Glomerular endothelial cell (primary cell): ENCODE measurements at regions not wholly inside any gene's neighbourhood (a gene's known extent, or its start where the extent isn't known, plus 50 kb on each side); places are given as distances from the start of the nearest gene placed in this dataset.
A peak's percentile ranks its signal among the peaks of the same experiment; 100 is the strongest.
"Not testable (repeated sequence)": the region's sequence is repeated elsewhere in the genome, so short reads cannot be mapped to it uniquely, and the experiment has no call there.

Source experiments
- DNase-seq: peaks from one replicate; pipeline ENCODE4 v3.0.0-alpha.2; 2011; ENCODE audit warnings: low read depth, low spot score; ENCODE audit errors: extremely low read depth

DNA sequence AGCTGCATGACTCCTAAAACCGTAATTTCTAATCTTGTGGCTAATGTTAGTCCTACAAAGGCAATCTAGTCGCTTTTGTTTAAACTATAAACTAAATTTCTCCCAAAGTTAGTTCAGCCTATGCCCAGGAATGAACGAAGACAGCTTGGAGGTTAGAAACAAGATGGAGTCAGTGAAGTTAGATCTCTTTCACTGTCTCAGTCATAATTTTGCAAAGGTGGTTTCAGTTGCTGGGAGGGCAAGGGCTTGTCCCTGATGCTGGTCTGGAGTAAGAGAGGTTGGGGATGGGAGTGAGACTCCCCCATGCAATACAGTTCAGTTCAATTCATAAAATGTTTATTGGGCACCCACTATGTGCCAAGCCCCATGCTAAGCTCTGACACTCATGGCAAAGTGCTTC, 362.1 kb downstream of the TYW1 start:
- not testable (repeated sequence) for DNase-seq

DNA sequence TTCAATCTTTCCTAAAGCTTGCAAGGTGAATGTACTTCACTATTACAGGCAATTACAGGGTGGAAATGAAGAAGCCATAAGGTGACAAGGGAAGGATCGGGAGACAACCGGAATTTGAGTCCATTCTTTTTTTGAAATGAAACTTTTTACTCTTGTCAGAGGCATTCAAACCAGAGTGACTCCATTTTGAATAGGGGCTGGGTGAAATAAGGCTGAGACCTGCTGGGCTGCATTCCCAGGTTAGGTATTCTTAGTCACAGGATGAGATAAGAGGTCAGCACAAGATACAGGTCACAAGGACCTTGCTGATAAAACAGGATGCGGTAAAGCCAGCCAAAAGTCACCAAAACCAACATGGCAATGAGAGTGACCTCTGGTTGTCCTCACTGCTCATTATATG, 363.3 kb downstream of the TYW1 start:
- no peak for DNase-seq

DNA sequence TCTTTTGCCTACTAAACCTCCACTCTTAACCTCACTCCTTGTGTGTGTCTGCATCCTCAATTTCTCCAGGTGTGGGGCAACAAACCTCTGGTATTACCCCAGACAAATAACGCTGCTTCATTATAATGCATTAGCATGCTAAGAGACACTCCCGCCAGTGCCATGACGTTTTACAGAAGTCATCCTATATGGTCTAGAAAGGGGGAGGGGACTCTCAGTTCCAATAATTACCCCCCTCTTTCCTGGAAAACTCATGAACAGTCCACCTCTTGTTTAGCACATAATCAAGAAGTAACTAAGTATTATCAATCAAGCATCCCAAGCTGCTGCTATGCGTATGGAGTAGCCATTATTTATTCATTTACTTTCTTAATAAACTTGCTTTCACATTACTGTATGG, 364.5 kb downstream of the TYW1 start:
- DNase-seq: no peak

DNA sequence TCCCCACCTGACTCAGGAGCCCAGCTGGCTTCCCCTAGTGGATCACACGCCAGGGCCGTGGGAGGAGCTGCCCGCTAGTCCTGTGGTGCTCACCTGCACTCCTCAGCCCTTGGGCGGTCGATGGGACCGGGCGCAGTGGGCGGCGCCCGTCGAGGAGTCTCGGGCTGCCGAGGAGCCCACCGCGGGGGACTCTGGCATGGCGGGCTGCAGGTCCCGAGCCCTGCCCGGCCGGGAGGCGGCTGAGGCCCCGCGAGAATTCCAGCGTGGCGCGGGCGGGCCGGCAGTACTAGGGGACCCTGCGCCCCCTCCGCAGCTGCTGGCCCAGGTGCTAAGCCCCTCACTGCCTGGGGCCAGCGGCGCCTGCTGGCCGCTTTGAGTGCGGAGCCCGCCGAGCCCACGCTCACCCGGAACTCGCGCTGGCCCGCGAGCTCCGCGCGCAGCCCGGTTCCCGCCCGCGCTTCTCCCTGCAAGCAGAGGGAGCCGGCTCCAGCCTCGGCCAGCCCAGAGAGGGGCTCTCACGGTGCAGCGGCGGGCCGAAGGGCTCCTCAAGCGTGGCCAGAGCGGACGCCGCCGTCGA, 367.9 kb downstream of the TYW1 start:
- no peak for DNase-seq

DNA sequence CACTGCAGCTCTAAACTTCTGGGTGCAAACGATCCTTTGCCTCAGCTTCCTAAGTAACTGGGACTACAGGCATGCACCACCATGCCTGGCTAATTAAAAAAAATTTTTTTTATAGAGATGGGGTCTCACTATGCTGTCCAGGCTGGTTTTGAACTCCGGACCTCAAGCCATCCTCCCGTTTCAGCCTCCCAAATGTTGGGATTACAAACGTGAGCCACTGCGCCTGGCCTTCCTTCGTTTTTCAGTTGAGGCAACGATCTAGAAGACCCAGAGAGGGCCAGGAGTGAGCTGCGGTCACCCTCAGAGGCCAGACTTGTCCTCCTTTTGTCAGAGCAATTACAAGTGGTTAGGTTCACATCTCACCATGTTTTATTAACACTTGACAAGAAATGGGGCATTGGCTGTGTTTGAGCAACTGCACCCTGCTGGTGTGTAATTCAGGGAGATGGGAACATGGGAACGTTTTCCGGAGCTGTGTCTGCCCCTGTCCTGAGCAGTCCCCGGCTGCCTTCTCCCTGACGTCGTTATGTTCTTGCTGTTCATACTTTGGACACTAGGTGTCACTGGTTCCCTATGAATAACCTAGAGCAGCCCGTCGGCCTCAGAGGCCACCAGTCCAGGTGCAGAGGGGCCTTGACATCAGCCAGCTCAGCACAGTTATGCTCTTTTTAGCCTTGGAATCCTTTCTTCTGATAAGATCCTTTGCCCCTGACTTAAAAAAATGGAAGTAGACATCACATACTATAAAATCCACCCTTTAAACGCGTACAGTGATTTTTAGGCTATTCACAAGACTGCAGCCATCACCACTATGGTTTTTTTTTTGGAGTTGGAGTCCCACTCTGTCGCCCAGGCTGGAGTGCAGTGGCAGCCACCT, 375.0 kb downstream of the TYW1 start:
- peak; percentile 41 for DNase-seq

DNA sequence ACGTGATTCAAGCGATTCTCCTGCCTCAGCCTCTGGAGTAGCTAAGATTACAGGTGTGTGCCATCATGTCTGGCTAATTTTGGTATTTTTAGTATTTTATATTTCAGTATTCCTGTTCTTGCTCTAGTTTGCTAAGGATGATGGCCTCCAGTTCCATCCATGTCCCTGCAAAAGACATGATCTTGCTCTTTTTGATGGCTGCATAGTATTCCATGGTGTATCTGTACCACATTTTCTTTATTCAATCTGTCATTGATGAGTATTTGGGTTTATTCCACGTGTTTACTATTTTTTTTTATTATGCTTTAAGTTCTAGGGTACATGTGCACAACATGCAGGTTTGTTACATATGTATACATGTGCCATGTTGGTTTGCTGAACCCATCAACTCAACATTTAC, 376.8 kb downstream of the TYW1 start:
- not testable (repeated sequence) for DNase-seq

DNA sequence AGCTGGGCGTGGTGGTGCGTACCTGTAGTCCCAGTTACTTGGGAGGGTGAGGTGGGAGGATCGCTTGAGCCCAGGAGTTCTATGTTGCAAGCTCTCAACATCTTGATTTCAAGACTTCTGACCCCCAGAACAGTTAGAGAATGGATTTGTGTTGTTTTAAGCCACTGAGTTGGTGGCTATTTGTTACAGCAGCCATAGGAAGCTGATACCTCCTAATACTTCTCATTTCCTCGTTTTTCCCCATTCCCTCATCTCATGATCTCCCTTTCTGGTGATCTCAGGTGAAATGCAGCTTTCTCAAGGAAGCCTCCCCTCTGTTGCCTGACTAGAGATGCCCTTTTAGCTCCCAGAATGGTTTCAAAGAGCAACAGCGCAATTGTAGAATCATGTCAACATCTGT, 378.8 kb downstream of the TYW1 start:
- no peak for DNase-seq

DNA sequence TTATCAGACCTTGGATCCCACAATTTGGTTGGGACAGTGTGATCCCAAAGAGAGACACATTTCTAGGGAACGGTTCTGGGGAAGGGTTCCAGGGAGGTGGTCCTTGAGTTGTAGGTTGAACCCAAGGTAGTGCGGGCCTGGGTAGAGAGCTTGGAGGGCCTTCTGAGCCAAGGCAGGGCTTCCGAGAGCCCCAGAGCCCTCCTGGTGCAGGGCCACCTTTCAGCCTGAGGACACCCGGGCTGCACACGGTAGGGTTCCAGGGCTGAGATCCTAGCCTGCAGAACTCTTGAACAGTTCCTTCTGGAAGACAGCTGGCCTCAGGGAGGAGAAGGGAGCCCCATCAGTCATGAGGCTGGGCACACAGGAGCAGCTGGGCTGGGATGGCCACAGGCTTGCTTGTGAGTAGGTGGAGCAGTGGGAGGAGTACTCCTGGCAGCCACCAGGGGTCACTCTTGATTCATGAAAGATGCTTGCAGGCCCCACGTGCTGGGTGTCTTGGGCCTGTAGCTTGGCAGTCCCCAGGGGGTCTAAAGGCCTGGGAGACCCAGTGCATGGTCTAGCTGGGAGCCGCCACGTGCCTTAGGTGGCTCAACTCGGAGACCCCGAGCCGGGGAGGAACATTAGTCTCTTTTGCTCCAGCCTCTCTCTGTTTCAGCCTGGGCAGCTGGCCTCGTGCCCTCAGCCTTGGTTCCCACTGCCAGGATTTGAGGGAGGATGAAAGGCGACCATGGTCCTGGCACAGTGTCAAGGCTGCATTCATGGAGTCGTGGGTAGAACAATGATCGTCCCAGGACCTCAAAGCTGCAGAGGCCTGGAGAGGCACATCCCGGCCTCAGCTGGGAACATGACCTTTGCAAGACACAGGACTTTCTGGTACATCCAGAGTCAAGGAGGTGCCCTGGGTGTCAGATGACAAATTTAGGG, 381.6 kb downstream of the TYW1 start:
- peak; percentile 10 for DNase-seq

DNA sequence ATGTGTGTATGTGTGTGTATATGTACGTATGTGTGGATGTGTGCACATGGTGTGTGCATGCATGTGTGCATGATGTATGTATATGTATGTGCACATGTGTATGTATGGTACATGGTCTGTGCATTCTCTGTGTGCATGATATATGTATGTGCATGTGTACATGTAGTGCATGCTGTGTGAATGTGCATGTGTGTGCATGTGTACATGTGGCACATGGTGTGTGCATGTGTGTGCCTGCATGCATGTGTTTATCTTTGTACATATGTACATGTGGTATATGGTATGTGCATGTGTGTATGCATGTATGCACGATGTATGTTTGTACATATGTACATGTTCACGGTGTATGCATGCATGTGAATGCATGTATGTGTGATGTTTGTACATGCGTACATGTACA, 383.7 kb downstream of the TYW1 start:
- DNase-seq: no peak

DNA sequence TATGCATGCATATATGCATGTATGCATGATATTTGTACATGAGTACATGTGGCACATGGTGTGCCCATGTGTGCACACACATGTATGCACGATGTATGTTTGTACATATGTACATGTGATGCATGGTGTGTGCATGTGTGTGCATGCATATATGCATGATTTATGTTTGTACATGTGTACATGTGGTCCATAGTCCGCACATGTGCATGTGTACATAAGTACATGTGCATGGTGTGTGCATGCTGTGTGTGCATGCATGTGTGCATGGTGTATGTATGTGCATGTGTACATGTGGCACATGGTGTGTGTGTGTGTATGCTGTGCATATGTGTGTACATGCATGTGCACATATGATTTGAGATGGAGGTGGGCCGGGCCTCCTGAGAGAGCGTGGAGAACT, 384.2 kb downstream of the TYW1 start:
- no peak for DNase-seq

DNA sequence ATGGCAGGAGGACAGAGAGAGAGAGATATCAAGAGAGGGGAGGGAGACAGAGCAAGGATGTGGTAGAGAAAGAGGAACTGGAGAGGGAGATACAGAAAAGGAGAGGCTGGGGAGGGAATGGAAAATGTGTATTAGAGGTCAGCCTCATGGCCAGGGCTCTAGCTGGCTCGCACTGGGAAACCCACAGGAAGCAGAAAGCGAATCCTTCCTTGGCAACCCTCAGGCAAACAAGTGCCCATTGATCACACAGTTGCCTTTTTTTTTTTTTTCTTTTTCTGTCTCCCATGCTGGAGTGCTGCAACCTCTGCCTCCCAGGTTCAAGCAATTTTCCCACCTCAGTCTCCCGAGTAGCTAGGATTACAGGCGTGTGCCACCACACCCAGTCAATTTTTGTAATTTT, 391.2 kb downstream of the TYW1 start:
- no peak for DNase-seq

DNA sequence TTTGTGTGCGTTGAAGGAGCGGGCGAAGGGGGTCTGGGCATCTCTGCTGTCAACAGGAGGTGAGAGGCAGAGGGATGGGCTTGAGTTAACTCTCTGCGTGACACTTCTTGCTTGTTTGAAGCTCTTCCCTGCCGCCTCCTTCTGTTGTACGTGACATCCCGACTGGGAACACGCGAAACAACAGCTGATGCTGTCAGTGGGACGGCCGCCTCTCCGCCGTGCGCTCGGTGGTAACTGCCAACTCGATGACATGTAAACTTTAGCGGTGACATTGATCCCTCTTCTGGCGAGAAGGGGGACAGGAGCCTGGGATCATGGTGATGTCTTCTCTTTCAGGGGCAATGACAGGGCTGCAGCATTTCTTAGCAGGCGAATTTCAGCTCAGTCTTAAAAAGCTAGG, 394.5 kb downstream of the TYW1 start:
- no peak for DNase-seq

DNA sequence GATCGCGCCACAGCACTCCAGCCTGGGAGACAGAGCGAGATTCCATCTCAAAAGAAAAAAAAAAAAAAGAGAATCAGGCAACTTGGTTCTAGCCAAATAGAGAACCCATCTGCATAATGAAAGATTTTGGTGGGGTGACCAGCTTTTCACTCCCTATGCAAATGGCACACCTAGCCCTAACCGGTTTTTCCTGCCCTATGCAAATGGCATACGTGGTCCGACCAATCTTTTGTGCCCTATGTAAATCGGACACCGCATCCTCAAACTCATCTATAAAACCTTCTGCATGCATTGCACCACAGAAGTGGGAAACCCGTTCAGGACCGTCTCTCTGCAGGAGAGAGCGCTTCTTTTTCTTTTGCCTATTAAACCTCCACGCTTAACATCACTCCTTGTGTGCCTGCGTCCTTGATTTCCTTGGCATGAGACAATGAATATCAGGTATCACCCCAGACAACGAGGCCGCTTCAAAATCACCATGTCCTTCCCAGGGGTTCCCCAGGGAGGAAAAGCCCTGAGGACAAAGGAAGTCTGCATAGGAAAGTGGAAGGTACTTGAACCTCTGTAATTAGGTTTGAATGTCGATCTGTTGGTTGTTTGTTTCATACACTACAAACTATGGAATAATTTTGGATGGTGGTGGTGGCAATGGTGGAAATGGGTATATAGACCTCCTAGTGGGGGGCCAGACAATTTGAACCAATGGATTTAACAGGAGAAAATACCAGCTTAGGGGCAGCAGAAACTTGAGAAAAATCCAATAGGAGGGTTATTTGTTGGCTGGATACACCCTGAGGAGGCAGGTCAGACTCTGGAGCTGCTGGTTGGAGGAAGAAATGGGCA, 396.2 kb downstream of the TYW1 start:
- no peak for DNase-seq

DNA sequence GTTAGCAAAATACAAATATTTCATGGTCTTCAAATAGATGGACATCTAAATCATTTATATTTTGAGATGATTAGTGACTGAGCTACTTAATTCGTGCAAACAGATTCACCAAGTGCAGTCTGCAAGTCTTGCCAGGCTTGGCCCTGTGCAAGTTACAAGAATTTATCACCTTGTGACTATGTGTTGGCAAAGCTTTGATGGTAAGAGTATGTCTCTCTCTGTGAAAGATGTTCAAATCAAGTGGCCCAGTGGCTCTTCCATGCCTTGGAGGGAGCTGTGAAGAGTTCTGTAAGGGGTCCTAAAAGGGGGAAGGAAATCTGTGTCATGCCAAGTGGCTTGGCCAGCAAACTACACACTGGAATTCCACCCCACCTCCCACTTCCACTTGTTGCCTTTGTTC, 397.3 kb downstream of the TYW1 start:
- no peak for DNase-seq

DNA sequence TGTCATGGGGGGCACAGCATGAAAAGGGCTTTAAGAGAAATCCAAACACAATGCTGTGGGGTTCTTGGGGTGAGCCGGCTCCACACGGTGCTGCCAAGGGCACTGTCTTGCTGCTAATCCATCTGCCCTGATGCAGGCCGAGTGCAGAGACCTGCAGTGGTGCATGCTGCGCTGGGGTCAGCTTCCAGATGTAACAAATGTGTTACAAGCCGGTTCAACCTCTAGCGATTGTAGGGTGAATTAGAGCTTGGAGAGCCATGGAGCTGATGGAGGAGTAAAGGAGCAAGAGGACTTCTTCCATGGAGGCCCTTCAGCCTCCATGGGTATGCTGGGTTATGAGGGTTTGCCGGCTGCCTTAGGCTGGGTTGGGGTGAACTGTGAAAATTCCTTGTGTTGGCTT, 402.3 kb downstream of the TYW1 start:
- DNase-seq: no peak

DNA sequence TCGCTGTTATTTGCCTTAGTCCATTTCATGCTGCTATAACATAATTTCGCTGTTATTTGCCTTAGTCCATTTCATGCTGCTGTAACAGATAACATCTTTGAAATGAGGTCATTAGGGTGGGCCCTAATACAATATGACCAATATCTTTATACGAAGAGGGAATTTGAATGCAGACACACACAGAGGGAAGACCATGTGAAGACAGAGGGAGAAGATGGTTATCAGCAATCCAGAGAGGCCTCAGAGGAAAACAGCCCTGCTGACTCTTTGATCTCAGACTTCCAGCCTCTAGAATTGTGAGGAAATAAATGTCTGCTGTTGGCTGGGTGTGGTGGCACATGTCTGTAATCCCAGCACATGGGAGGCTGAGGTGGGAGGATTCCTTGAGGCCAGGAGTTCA, 404.9 kb downstream of the TYW1 start:
- DNase-seq: no peak

DNA sequence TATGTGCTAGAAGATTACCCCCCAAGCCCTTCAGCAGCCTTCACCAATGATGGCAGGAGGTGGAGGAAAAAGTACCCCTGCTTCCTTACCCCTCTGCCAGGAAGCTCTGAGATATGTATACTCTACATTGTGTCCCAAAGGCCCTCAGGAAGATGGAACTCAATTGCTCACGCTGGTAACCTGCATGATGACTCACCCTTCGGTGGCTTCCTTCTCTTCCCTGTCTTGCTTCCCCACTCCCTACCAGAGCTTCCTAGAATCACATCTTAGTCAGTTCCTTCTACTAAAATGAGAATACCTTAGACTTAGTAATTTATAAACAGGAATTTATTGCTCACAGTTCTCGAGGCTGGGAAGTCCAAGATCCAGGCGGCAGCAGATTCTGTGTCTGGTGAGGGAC, 405.6 kb downstream of the TYW1 start:
- DNase-seq: no peak

DNA sequence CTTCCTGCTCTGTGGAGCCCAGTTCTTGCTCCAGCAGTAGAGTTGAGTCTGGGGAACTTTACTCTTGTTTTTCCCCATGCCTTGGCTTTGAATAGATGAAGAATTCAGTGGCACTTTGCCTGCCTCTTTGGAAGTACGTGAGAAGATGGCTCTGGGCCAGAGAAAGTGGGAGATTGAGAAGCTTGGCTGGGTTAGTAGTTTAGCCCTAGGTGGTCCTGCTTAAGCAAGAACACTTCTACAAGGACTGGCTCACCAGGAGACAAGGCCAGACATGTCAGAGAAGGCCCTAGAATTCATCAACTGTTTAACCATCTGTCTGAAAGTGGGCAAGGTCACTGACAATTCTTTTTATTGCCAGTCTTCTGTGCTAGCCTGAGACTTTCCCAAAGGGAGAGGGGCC, 410.3 kb downstream of the TYW1 start:
- DNase-seq: no peak

DNA sequence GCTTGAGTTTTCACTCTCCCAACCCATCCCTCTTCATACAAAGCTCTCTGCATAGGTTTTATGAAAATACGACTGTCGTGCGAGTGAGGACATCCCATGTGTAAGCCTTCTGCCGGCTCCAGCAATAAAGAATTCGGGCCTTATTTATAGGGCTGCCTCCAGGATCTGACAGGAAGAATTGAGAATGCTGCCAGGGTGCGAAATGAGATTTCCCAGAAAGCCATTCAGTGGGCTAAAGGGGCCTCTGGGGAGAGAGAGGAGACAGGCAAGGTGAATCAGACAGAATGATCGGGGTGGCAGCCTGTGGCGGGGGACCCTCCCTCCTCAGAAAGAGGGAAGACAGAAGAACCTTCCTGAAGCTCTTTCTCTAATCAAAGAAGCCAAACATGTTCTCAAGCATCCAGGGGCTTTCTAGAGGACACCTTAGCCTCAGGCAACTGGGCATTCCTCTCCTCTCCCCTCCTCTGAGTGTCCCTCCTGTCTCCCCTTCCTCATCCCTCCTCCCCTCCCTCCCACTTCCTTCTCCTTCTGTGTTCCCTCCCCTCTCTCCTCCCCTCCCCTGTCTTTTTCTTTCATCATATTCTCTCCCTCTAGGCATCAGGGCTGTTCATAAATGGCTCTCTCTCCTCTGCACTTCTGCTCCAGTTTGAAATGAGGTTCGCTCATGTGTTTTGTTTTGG, 410.9 kb downstream of the TYW1 start:
- DNase-seq: no peak

DNA sequence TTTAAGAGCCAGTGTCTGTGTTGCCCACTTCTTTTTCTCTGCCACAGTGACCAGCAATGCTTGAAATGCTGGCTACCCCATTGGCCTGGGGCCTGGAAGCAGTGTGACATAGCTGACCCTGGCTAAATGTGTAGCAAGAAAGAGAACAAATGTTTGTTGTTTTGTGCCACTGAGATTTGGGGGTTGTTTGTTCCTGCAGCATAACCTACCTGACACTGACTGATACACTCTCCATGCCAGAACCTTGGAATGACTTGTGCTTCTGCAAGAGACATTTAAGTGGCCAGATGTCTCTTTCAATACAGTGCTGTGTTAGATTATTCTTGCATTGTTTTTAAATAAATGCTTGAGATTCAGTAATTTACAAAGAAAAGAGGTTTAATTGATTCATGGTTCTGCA, 411.5 kb downstream of the TYW1 start:
- no peak for DNase-seq
